Mesenchymal stem cell (in vitro differentiated cells and primary cell): ENCODE measurements at regions not wholly inside any gene's neighbourhood (a gene's known extent, or its start where the extent isn't known, plus 50 kb on each side); places are given as distances from the start of the nearest gene placed in this dataset.

Source experiments
- DNase-seq: peaks from one replicate; pipeline ENCODE4 v3.0.0-alpha.2; 2013
- H2AFZ ChIP-seq: one replicate; pipeline ENCODE4 v1.6.1; 2013; ENCODE audit warnings: low read depth, mild to moderate bottlenecking, control low read depth, inconsistent platforms, low read length, moderate library complexity
- H2AK5ac ChIP-seq: 2 replicates; pipeline ENCODE4 v1.6.1; 2013; ENCODE audit warnings: low read length, moderate library complexity, mild to moderate bottlenecking, inconsistent platforms; ENCODE audit not compliant: severe bottlenecking
- H2BK120ac ChIP-seq: one replicate; pipeline ENCODE4 v1.6.1; 2013; ENCODE audit warnings: low read depth, mild to moderate bottlenecking, inconsistent platforms, low read length, moderate library complexity
- H2BK12ac ChIP-seq, 2 experiments: one replicate each; pipeline ENCODE4 v1.6.1; 2013; ENCODE audit warnings: inconsistent platforms in 2 of 2, low read length in 2 of 2, mild to moderate bottlenecking in 2 of 2, moderate library complexity in 2 of 2, control low read depth in 1 of 2
- H2BK15ac ChIP-seq: one replicate; pipeline ENCODE4 v1.6.1; 2013; ENCODE audit warnings: mild to moderate bottlenecking, low read depth, inconsistent platforms; ENCODE audit not compliant: poor library complexity, severe bottlenecking
- H2BK5ac ChIP-seq: 2 replicates; pipeline ENCODE4 v1.6.1; 2013; ENCODE audit warnings: low read depth, mild to moderate bottlenecking, low read length, control low read depth, inconsistent platforms; ENCODE audit not compliant: poor library complexity, severe bottlenecking
- H3K14ac ChIP-seq, 2 experiments: one replicate each; pipeline ENCODE4 v1.6.1; 2013; ENCODE audit warnings: inconsistent platforms in 2 of 2, low read length in 2 of 2, control low read depth in 1 of 2, mild to moderate bottlenecking in 1 of 2, moderate library complexity in 1 of 2
- H3K18ac ChIP-seq, 2 experiments: one replicate each; pipeline ENCODE4 v1.6.1; 2013; ENCODE audit warnings: inconsistent platforms in 2 of 2, low read length in 2 of 2, control low read depth in 1 of 2, low read depth in 1 of 2, mild to moderate bottlenecking in 1 of 2
- H3K23ac ChIP-seq, 2 experiments: one replicate each; pipeline ENCODE4 v1.6.1; 2013; ENCODE audit warnings: inconsistent platforms in 2 of 2, low read length in 2 of 2, mild to moderate bottlenecking in 2 of 2, moderate library complexity in 2 of 2, control low read depth in 1 of 2
- H3K27ac ChIP-seq: 2 replicates; pipeline ENCODE4 v1.5.1; 2013; ENCODE audit warnings: mild to moderate bottlenecking, moderate library complexity, low read length, control low read depth, inconsistent platforms; ENCODE audit not compliant: poor library complexity, severe bottlenecking
- H3K27me3 ChIP-seq, 2 experiments: 2 replicates each; pipeline versions ENCODE4 v1.6.1 to v1.7.0; 2013; ENCODE audit warnings: low read length in 2 of 2, mild to moderate bottlenecking in 2 of 2, moderate library complexity in 2 of 2, control low read depth in 1 of 2, inconsistent platforms in 1 of 2; ENCODE audit not compliant: control insufficient read depth in 1 of 2, insufficient read depth in 1 of 2
- H3K36me3 ChIP-seq, 2 experiments: 2 replicates each; pipeline versions ENCODE4 v1.6.1 to v1.7.0; 2013; ENCODE audit warnings: low read length in 2 of 2, control low read depth in 1 of 2, inconsistent platforms in 1 of 2, low read depth in 1 of 2, mild to moderate bottlenecking in 1 of 2; ENCODE audit not compliant: insufficient read depth in 2 of 2, control insufficient read depth in 1 of 2
- H3K4ac ChIP-seq, 2 experiments: one replicate each; pipeline ENCODE4 v1.6.1; 2013; ENCODE audit warnings: inconsistent platforms in 2 of 2, low read length in 2 of 2, mild to moderate bottlenecking in 2 of 2, moderate library complexity in 2 of 2, control low read depth in 1 of 2, low read depth in 1 of 2
- H3K4me1 ChIP-seq: 2 replicates; pipeline ENCODE4 v1.6.1; 2013; ENCODE audit warnings: low read depth, low read length, control low read depth; ENCODE audit not compliant: control insufficient read depth, insufficient read depth
- H3K4me2 ChIP-seq: 2 replicates; pipeline ENCODE4 v1.6.1; 2013; ENCODE audit warnings: low read length, mild to moderate bottlenecking, inconsistent platforms; ENCODE audit not compliant: poor library complexity, severe bottlenecking
- H3K4me3 ChIP-seq, 2 experiments: 2 replicates each; pipeline versions ENCODE4 v1.5.1 to v1.7.0; 2013; ENCODE audit warnings: low read length in 2 of 2, mild to moderate bottlenecking in 2 of 2, control low read depth in 1 of 2, low read depth in 1 of 2; ENCODE audit not compliant: insufficient read depth in 1 of 2
- H3K79me1 ChIP-seq: replicated peaks from 2 replicates; pipeline ENCODE4 v1.6.1; 2013; ENCODE audit warnings: mild to moderate bottlenecking, control low read depth, low read length, inconsistent platforms; ENCODE audit not compliant: poor library complexity, severe bottlenecking
- H3K9ac ChIP-seq: 2 replicates; pipeline ENCODE4 v1.7.0; 2013; ENCODE audit warnings: mild to moderate bottlenecking, low read length, moderate library complexity
- H3K9me3 ChIP-seq: 2 replicates; pipeline ENCODE4 v1.7.0; 2013; ENCODE audit warnings: mild to moderate bottlenecking, low read length; ENCODE audit not compliant: control insufficient read depth
- H4K8ac ChIP-seq: one replicate; pipeline ENCODE4 v1.6.1; 2013; ENCODE audit warnings: inconsistent platforms, mild to moderate bottlenecking, low read length, moderate library complexity
- H4K91ac ChIP-seq: one replicate; pipeline ENCODE4 v1.6.1; 2013; ENCODE audit warnings: mild to moderate bottlenecking, low read length, inconsistent platforms
- WGBS: methylation state at CpG from one replicate; pipeline ENCODE4 v1.1.7; 2013; ENCODE audit warnings: mixed read lengths; 5-methylcytosine and 5-hydroxymethylcytosine counted together

DNA sequence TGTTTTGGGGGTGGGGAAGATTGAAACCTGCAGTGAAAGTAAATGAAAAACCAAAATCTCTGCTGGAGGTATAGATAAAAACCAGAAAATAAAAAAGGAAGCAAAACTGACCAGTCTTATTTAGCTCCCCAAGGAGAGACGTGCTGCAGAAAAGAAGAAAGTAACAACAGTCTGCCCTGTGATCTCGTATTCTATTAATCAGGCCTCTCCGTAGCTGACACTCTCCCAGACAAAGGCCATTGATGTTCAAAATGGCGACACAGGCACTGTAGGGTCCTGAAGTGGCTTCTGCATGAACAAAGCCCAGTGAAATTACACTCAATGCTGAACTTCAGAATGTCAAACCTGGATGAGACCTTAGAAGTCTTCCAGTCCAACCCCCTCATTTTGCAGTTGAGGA, 106.6 kb downstream of the NXPE2 start:
- DNase-seq, result no peak
- Histone ChIP-seq H2BK12ac (no peak overlapping the region), H2AFZ (no peak overlapping the region), H4K8ac (no peak overlapping the region), H3K9ac (no peak overlapping the region), H3K4ac (no peak overlapping the region), H3K79me1 (no peaks in the 10 kb centered on the region), H3K27ac (no peak overlapping the region), H3K14ac (no peak overlapping the region), H3K9me3 (no peaks in the 10 kb centered on the region), H3K36me3 (no peaks in the 10 kb centered on the region), H4K91ac (no peak overlapping the region), H3K4me2 (no peak overlapping the region), H3K4me1 (no peaks in the 10 kb centered on the region), H2AK5ac (no peak overlapping the region), H2BK15ac (no peak overlapping the region), H2BK5ac (no peak overlapping the region), H3K27me3 (peaks cover 0 to 3% of the 10 kb centered on the region in 2 experiments), H3K18ac (no peak overlapping the region), H3K4me3 (no peak overlapping the region), H2BK120ac (no peak overlapping the region), H3K23ac (no peak overlapping the region)
- 83% methylated on average over 4 of the region's 4 CpGs for WGBS

DNA sequence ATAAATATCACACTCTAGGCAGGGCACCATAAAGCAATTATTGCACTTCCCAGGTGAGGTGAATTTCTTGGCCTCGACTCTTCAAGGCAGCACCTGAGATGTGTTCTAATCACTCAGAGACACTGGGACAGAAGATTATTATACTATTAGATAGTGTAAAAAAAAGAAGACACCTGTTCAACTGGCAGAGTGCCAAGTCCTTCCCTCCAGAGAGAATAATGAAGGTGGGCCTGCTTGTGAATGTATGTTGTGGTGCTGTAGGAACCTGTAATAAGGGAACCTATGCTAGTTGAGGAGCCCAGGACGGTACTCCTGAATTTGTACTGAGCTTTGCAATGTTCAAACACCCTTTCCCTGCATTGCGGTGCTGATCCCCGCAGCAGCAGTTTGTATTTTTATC, 107.5 kb downstream of the NXPE2 start:
- no peak overlapping the region for H3K23ac ChIP-seq
- H3K4me2 ChIP-seq, result no peak overlapping the region
- peaks cover 0 to 3% of the 10 kb centered on the region in 2 experiments for H3K27me3 ChIP-seq
- H3K18ac ChIP-seq, result no peak overlapping the region
- no peak overlapping the region for H2BK5ac ChIP-seq
- H3K14ac ChIP-seq, result no peak overlapping the region
- no peak overlapping the region for H2AK5ac ChIP-seq
- no peaks in the 10 kb centered on the region for H3K9me3 ChIP-seq
- no peak overlapping the region for H3K9ac ChIP-seq
- H3K36me3 ChIP-seq, result no peaks in the 10 kb centered on the region
- no peak overlapping the region for H4K8ac ChIP-seq
- H3K4me1 ChIP-seq, result no peaks in the 10 kb centered on the region
- H3K27ac ChIP-seq, result no peak overlapping the region
- H2AFZ ChIP-seq, result no peak overlapping the region
- no peak overlapping the region for H2BK15ac ChIP-seq
- H3K4me3 ChIP-seq, result no peak overlapping the region
- no peak overlapping the region for H3K4ac ChIP-seq
- DNase-seq, result no peak
- no peak overlapping the region for H2BK12ac ChIP-seq
- H3K79me1 ChIP-seq, result no peaks in the 10 kb centered on the region
- no peak overlapping the region for H2BK120ac ChIP-seq
- no peak overlapping the region for H4K91ac ChIP-seq
- WGBS, result 89% methylated on average over 3 of the region's 4 CpGs

DNA sequence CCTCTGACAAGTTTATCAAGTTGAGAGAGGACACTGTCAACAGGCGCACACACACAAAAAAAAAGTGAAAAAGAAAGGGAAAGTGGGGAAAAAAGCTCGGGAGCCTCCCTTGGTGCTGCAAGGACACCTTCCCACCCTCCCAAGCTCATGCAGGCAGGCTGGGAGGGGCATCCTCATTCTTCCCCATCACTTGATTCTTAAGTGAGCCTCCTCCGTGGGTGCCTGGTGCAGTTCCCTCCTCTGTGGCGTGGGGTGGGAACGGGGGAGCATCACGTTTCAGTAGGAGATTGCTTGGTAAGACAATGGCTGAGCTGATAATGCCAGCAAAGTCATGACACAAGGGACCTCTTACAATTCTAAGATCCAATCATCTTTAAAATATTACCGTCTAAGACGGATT, 108.8 kb downstream of the NXPE2 start:
- no peak overlapping the region for H2BK5ac ChIP-seq
- no peaks in the 10 kb centered on the region for H3K9me3 ChIP-seq
- H3K79me1 ChIP-seq, result no peaks in the 10 kb centered on the region
- no peak overlapping the region for H2BK15ac ChIP-seq
- H4K91ac ChIP-seq, result no peak overlapping the region
- no peak overlapping the region for H2AFZ ChIP-seq
- H2BK12ac ChIP-seq, result no peak overlapping the region
- no peak overlapping the region for H3K4me2 ChIP-seq
- no peak overlapping the region for H2AK5ac ChIP-seq
- no peaks in the 10 kb centered on the region for H3K36me3 ChIP-seq
- no peak overlapping the region for H2BK120ac ChIP-seq
- H3K4ac ChIP-seq, result no peak overlapping the region
- H3K23ac ChIP-seq, result no peak overlapping the region
- peaks cover 0 to 3% of the 10 kb centered on the region in 2 experiments for H3K27me3 ChIP-seq
- 82% methylated on average over 3 of the region's 8 CpGs for WGBS
- no peak overlapping the region for H4K8ac ChIP-seq
- H3K4me3 ChIP-seq, result no peak overlapping the region
- no peak overlapping the region for H3K18ac ChIP-seq
- H3K9ac ChIP-seq, result no peak overlapping the region
- H3K27ac ChIP-seq, result no peak overlapping the region
- H3K4me1 ChIP-seq, result no peaks in the 10 kb centered on the region
- no peak for DNase-seq
- H3K14ac ChIP-seq, result no peak overlapping the region

DNA sequence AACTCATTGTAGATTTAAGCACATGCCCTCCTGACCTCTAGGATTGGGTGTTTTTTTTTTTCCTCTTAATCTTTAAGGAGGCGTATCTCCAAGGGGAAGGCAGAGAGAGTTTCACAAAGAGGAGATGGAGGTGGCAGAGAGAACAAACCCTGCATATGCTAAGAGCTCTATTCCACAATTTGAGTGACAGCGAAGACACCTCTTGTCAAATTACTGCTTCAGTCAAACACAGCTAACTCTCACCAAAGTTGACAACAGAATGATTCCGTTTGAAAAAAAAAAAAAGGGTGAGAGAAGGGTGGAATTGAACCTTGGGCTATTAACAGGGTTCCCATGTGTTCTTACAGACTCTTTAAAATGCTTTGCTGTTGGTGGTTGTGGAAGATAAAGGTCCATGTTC, 112.6 kb downstream of the NXPE2 start:
- Histone ChIP-seq H2BK5ac (no peak overlapping the region), H3K4ac (no peak overlapping the region), H3K4me1 (no peaks in the 10 kb centered on the region), H3K27me3 (peaks cover 0 to 3% of the 10 kb centered on the region in 2 experiments), H3K9ac (no peak overlapping the region), H2AFZ (no peak overlapping the region), H3K9me3 (no peaks in the 10 kb centered on the region), H3K4me2 (no peak overlapping the region), H3K23ac (no peak overlapping the region), H2AK5ac (no peak overlapping the region), H2BK120ac (no peak overlapping the region), H3K14ac (no peak overlapping the region), H2BK12ac (no peak overlapping the region), H4K8ac (no peak overlapping the region), H3K79me1 (no peaks in the 10 kb centered on the region), H4K91ac (no peak overlapping the region), H3K27ac (no peak overlapping the region), H3K18ac (no peak overlapping the region), H2BK15ac (no peak overlapping the region), H3K4me3 (no peak overlapping the region), H3K36me3 (no peaks in the 10 kb centered on the region)
- DNase-seq, result no peak
- WGBS, result 67% methylated on average over 1 of the region's 3 CpGs
